Breast epithelium (tissue), 4 donors: ENCODE measurements at regions not wholly inside any gene's neighbourhood (a gene's known extent, or its start where the extent isn't known, plus 50 kb on each side); places are given as distances from the start of the nearest gene placed in this dataset.

Experiments
- DNase-seq, 2 donors: peaks; one replicate each; pipeline ENCODE4 v3.0.0-alpha.2; 2019; ENCODE audit warnings: low spot score in 2 of 2
- H3K27ac ChIP-seq, 2 donors: fragments of 200-600 bp; sonication (generic) in 1 of 2; one replicate each; pipeline ENCODE4 v1.5.1; 2016 to 2019; ENCODE audit warnings: mild to moderate bottlenecking in 1 of 2
- H3K27me3 ChIP-seq, 2 donors: fragments of 200-600 bp; sonication (generic) in 1 of 2; one replicate each; pipeline versions ENCODE4 v1.5.1 to v1.6.0; 2017 to 2019; ENCODE audit warnings: control low read depth in 1 of 2, mild to moderate bottlenecking in 1 of 2
- H3K36me3 ChIP-seq: fragments of 200-600 bp; one replicate; pipeline ENCODE4 v1.5.1; 2019
- H3K4me1 ChIP-seq, 2 donors: fragments of 200-600 bp; sonication (generic); one replicate each; pipeline ENCODE4 v1.5.1; 2016 to 2019; ENCODE audit warnings: control low read depth in 1 of 2
- H3K4me3 ChIP-seq, 3 donors: fragments of 200-600 bp; sonication (generic); 1 replicate in 2 of 3; 2 replicates in 1 of 3; pipeline ENCODE4 v1.5.1; 2016 to 2019; ENCODE audit warnings: mild to moderate bottlenecking in 3 of 3, moderate library complexity in 2 of 3
- H3K9me3 ChIP-seq, 2 donors: fragments of 200-600 bp; sonication (generic) in 1 of 2; one replicate each; pipeline ENCODE4 v1.5.1; 2016 to 2019; ENCODE audit warnings: control low read depth in 1 of 2
- POLR2A ChIP-seq: fragments of 450-650 bp; IDR thresholded peaks from one replicate; pipeline ENCODE4 v1.6.1; 2016; ENCODE audit warnings: antibody characterized with exemption, mild to moderate bottlenecking, moderate library complexity
- POLR2AphosphoS5 ChIP-seq, 3 donors: sonication (generic); formaldehyde crosslinking; IDR thresholded peaks; one replicate each; pipeline ENCODE4 v1.6.1; 2017; ENCODE audit warnings: antibody characterized with exemption in 3 of 3
- intact Hi-C: fragments of 100-400 bp; cut with DNase I; formaldehyde crosslinking; loops from one replicate; pipeline ENCODE4 v1.15.1; 2023; ENCODE audit warnings: low total_unique reads
- TF ChIP-seq, protein P1 (sequence below), 3 donors: fragments of 450-650 bp; IDR thresholded peaks; one replicate each; pipeline ENCODE4 v1.5.1; 2016 to 2017; ENCODE audit warnings: antibody characterized with exemption in 3 of 3, mild to moderate bottlenecking in 3 of 3, moderate library complexity in 3 of 3

DNA sequence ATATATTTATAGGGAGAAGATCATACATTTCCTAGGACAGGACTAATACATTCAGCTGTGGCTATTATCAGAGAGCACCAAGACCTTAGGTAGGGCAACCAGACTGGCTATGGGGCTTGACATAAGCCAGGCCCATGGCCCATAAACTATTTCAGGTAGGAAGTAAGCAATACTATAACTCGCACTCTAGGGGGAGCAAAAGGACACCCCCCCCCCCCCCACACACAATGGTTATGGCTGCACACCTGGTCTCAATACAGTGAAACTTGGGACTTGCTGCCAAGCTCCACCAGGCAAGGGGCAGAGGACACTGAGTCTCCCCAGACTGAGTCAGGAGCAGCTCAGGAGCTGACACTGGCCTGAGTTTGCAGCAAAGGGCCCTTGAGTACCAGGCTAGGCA is 348.9 kb upstream of the ASIC2 start:
- Histone ChIP-seq H3K27ac (no peak overlapping the region), H3K4me3 (no peak overlapping the region), H3K9me3 (no peaks in the 10 kb centered on the region), H3K4me1 (no peaks in the 10 kb centered on the region), H3K27me3 (no peaks in the 10 kb centered on the region), H3K36me3 (no peaks in the 10 kb centered on the region)
- no peak for TF ChIP-seq POLR2AphosphoS5 (IDR thresholded peaks at IDR 0.05)
- TF ChIP-seq POLR2A, result no peak
- TF ChIP-seq, protein P1, sequence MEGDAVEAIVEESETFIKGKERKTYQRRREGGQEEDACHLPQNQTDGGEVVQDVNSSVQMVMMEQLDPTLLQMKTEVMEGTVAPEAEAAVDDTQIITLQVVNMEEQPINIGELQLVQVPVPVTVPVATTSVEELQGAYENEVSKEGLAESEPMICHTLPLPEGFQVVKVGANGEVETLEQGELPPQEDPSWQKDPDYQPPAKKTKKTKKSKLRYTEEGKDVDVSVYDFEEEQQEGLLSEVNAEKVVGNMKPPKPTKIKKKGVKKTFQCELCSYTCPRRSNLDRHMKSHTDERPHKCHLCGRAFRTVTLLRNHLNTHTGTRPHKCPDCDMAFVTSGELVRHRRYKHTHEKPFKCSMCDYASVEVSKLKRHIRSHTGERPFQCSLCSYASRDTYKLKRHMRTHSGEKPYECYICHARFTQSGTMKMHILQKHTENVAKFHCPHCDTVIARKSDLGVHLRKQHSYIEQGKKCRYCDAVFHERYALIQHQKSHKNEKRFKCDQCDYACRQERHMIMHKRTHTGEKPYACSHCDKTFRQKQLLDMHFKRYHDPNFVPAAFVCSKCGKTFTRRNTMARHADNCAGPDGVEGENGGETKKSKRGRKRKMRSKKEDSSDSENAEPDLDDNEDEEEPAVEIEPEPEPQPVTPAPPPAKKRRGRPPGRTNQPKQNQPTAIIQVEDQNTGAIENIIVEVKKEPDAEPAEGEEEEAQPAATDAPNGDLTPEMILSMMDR (IDR thresholded peaks at IDR 0.05), result no peak
- intact Hi-C loops, result no loop called here
- DNase-seq, result no peak

DNA sequence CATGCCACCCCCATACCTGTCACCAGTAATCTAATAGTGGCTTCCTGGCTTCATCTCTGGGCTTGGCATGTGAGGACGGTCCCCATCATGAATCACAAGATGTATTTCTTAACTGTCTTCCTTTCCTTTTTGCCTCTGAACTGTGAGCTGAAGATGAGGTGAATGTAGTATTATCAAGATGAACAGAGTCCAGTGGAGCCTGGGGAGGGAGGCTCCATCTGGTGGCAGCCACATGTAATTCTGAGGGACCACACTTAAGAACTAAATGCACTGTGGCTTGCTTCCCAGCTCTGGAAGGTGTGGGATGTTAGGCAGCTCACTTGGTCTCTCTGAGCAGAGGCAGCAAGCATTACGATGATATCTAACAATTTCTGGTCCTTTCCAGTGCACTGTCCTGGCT is 354.9 kb upstream of the ASIC2 start:
- no peak for TF ChIP-seq POLR2AphosphoS5 (IDR thresholded peaks at IDR 0.05)
- TF ChIP-seq, protein P1 (IDR thresholded peaks at IDR 0.05), result peak; percentile 8 to 42 (median 25)
- DNase-seq, result peak in 1 of 2 donors; percentile 24
- Histone ChIP-seq H3K27ac (no peak overlapping the region), H3K4me1 (no peaks in the 10 kb centered on the region), H3K9me3 (no peaks in the 10 kb centered on the region), H3K27me3 (no peaks in the 10 kb centered on the region), H3K36me3 (no peaks in the 10 kb centered on the region), H3K4me3 (no peak overlapping the region)
- intact Hi-C loops, result no loop called here

DNA sequence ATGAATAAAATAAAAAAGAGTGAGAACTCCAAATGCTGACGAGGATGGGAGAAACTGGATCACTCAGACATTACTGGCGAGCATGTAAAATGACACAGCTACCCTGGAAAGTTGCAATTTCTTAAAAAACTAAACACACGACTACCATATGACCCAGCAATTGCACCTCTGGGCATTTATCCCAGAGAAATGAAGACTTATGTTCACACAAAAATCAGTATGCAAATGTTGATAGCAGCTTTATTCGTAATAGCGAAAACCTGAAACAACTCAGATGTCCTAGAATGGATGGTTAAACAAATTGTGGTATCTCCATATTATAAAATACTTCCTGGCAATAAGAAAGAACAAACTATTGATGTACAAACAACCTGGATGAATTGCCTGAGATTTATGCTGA is 357.2 kb upstream of the ASIC2 start:
- TF ChIP-seq POLR2A (no peak), POLR2AphosphoS5 (IDR thresholded peaks at IDR 0.05) (no peak)
- TF ChIP-seq, protein P1 (IDR thresholded peaks at IDR 0.05), result no peak
- no peak for DNase-seq
- intact Hi-C loops, result no loop called here
- no peaks in the 10 kb centered on the region for H3K36me3 ChIP-seq
- no peaks in the 10 kb centered on the region for H3K27me3 ChIP-seq
- H3K4me1 ChIP-seq, result no peaks in the 10 kb centered on the region
- no peaks in the 10 kb centered on the region for H3K9me3 ChIP-seq
- H3K4me3 ChIP-seq, result no peak overlapping the region
- H3K27ac ChIP-seq, result no peak overlapping the region

DNA sequence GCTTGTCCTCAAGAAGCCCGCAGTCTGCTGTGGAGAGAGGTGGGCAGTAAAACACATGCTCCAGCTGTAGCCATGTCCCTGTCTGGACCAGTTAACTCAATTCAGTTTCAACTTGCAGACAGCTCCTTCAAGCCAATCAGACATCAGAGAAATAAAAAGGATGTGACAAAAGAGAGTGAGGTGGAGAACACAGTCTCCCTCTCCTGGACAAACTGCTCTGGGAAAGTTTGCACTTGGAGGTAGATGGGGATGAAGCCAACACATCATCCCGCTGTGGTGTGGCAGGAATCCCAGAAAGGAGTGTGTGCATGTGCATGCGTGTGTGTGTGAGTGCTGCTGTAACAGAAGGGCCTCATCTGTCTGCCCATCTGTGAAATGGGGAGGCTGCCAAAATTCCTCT is 358.6 kb upstream of the ASIC2 start:
- intact Hi-C loops, result no loop called here
- no peak for DNase-seq
- H3K36me3 ChIP-seq, result no peaks in the 10 kb centered on the region
- TF ChIP-seq POLR2AphosphoS5 (IDR thresholded peaks at IDR 0.05) (no peak), POLR2A (no peak)
- TF ChIP-seq, protein P1 (IDR thresholded peaks at IDR 0.05), result no peak
- no peak overlapping the region for H3K4me3 ChIP-seq
- H3K9me3 ChIP-seq, result no peaks in the 10 kb centered on the region
- no peaks in the 10 kb centered on the region for H3K4me1 ChIP-seq
- no peaks in the 10 kb centered on the region for H3K27me3 ChIP-seq
- H3K27ac ChIP-seq, result no peak overlapping the region

DNA sequence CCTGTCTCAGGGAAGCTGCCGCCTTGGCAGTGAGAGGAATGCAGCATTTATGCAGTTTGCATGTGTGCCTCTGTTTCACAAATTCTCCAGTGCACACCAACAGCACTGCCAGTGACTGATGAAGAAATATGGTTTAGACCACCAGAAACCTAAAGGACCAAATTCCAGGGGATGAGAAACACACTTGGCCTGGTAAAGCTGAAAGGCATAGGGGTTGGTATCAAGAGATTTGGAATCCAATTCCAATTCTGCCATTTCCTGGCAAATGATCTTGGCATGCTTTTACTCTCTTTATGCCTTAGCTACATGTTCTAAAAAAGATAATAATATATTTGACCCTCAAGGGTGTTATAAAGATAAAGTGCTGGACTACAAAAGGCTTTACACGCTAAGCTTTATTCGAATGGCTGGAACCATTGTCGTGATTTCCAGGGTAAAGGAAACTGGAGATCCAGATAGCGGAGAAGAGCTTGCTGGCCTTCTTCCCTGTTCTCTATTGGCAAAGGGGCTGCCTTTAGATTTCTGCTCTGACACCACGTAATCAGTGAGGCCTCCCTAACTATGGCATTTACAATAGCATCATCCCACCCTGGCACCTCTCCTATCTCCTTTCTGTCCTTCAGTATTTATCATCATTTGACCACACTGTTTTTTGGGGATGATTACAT is 359.8 kb upstream of the ASIC2 start:
- no peak for DNase-seq
- Histone ChIP-seq H3K4me1 (no peaks in the 10 kb centered on the region), H3K36me3 (no peaks in the 10 kb centered on the region), H3K27me3 (no peaks in the 10 kb centered on the region), H3K4me3 (no peak overlapping the region), H3K27ac (no peak overlapping the region), H3K9me3 (no peaks in the 10 kb centered on the region)
- no peak for TF ChIP-seq POLR2AphosphoS5 (IDR thresholded peaks at IDR 0.05)
- no peak for TF ChIP-seq POLR2A
- TF ChIP-seq, protein P1 (IDR thresholded peaks at IDR 0.05), result no peak
- intact Hi-C loops, result no loop called here
